ENCODE measurements at regions not wholly inside any gene's neighbourhood (a gene's known extent, or its start where the extent isn't known, plus 50 kb on each side); places are given as distances from the start of the nearest gene placed in this dataset.

GRCh38 chr11:15370495-15371147, 255.9 kb downstream of the INSC start:
- no peak for DNase-seq (ENCODE audit: low read depth)
- in situ Hi-C loops (cut with HindIII; ENCODE audit: low pct_unique_long_range_greater_than_20kb, low sequenced_read_pairs), result no loop called here

- in situ Hi-C loops (cut with HindIII; ENCODE audit: low pct_unique_long_range_greater_than_20kb, low sequenced_read_pairs), result no loop called here
Observed at GRCh38 chr11:15371533-15371932, 256.8 kb downstream of the INSC start.

GRCh38 chr11:15374418-15374817, 259.7 kb downstream of the INSC start:
- DNase-seq (ENCODE audit: low read depth), result no peak
- in situ Hi-C loops (cut with HindIII; ENCODE audit: low pct_unique_long_range_greater_than_20kb, low sequenced_read_pairs), result no loop called here

More at GRCh38 chr11:15371533-15371932, 256.8 kb downstream of the INSC start:
- DNase-seq (ENCODE audit: low read depth), result no peak

GRCh38 chr11:15378941-15379340, 264.2 kb downstream of the INSC start:
- in situ Hi-C loops (cut with HindIII; ENCODE audit: low pct_unique_long_range_greater_than_20kb, low sequenced_read_pairs), result no loop called here
- no peak for DNase-seq (ENCODE audit: low read depth)

- no peak for DNase-seq (ENCODE audit: low read depth)
- in situ Hi-C loops (cut with HindIII; ENCODE audit: low pct_unique_long_range_greater_than_20kb, low sequenced_read_pairs), result no loop called here
Observed at GRCh38 chr11:15379483-15379882, 264.8 kb downstream of the INSC start.

- in situ Hi-C loops (cut with HindIII; ENCODE audit: low pct_unique_long_range_greater_than_20kb, low sequenced_read_pairs), result no loop called here
- DNase-seq (ENCODE audit: low read depth), result no peak
Observed at GRCh38 chr11:15390857-15391256, 276.1 kb downstream of the INSC start.

- DNase-seq (ENCODE audit: low read depth), result no peak
- in situ Hi-C loops (cut with HindIII; ENCODE audit: low pct_unique_long_range_greater_than_20kb, low sequenced_read_pairs), result no loop called here
Observed at GRCh38 chr11:15396778-15397177, 282.1 kb downstream of the INSC start.

- in situ Hi-C loops (cut with HindIII; ENCODE audit: low pct_unique_long_range_greater_than_20kb, low sequenced_read_pairs), result no loop called here
Observed at GRCh38 chr11:15406851-15407351, 292.2 kb downstream of the INSC start.

GRCh38 chr11:15412054-15412453, 297.3 kb downstream of the INSC start:
- DNase-seq (ENCODE audit: low read depth), result peak; percentile 96
- in situ Hi-C loops (cut with HindIII; ENCODE audit: low pct_unique_long_range_greater_than_20kb, low sequenced_read_pairs), result no loop called here

More at GRCh38 chr11:15406851-15407351, 292.2 kb downstream of the INSC start:
- no peak for DNase-seq (ENCODE audit: low read depth)

- in situ Hi-C loops (cut with HindIII; ENCODE audit: low pct_unique_long_range_greater_than_20kb, low sequenced_read_pairs), result no loop called here
- no peak for DNase-seq (ENCODE audit: low read depth)
Observed at GRCh38 chr11:15418921-15419320, 304.2 kb downstream of the INSC start.

- DNase-seq (ENCODE audit: low read depth), result no peak
- in situ Hi-C loops (cut with HindIII; ENCODE audit: low pct_unique_long_range_greater_than_20kb, low sequenced_read_pairs), result no loop called here
Observed at GRCh38 chr11:15419696-15420095, 305.0 kb downstream of the INSC start.

GRCh38 chr11:15430381-15430780, 315.7 kb downstream of the INSC start:
- peak; percentile 33 for DNase-seq (ENCODE audit: low read depth)
- in situ Hi-C loops (cut with HindIII; ENCODE audit: low pct_unique_long_range_greater_than_20kb, low sequenced_read_pairs), result no loop called here

- in situ Hi-C loops (cut with HindIII; ENCODE audit: low pct_unique_long_range_greater_than_20kb, low sequenced_read_pairs), result no loop called here
- no peak for DNase-seq (ENCODE audit: low read depth)
Observed at GRCh38 chr11:15434529-15434928, 319.8 kb downstream of the INSC start.

- in situ Hi-C loops (cut with HindIII; ENCODE audit: low pct_unique_long_range_greater_than_20kb, low sequenced_read_pairs), result no loop called here
- no peak for DNase-seq (ENCODE audit: low read depth)
Observed at GRCh38 chr11:15446315-15446714, 331.6 kb downstream of the INSC start.

- DNase-seq (ENCODE audit: low read depth), result no peak
- in situ Hi-C loops (cut with HindIII; ENCODE audit: low pct_unique_long_range_greater_than_20kb, low sequenced_read_pairs), result no loop called here
Observed at GRCh38 chr11:15446929-15447328, 332.2 kb downstream of the INSC start.

GRCh38 chr11:15451713-15452112, 337.0 kb downstream of the INSC start:
- in situ Hi-C loops (cut with HindIII; ENCODE audit: low pct_unique_long_range_greater_than_20kb, low sequenced_read_pairs), result no loop called here
- no peak for DNase-seq (ENCODE audit: low read depth)

GRCh38 chr11:15453211-15453765, 338.6 kb downstream of the INSC start:
- in situ Hi-C loops (cut with HindIII; ENCODE audit: low pct_unique_long_range_greater_than_20kb, low sequenced_read_pairs), result no loop called here
- no peak for DNase-seq (ENCODE audit: low read depth)

- in situ Hi-C loops (cut with HindIII; ENCODE audit: low pct_unique_long_range_greater_than_20kb, low sequenced_read_pairs), result no loop called here
- peak; percentile 1 for DNase-seq (ENCODE audit: low read depth)
Observed at GRCh38 chr11:15468466-15468865, 353.7 kb downstream of the INSC start.

- DNase-seq (ENCODE audit: low read depth), result no peak
- in situ Hi-C loops (cut with HindIII; ENCODE audit: low pct_unique_long_range_greater_than_20kb, low sequenced_read_pairs), result no loop called here
Observed at GRCh38 chr11:15471048-15471894, 356.5 kb downstream of the INSC start.

All from Caki2 (cell line).